Cardiac muscle cell (in vitro differentiated cells and primary cell): ENCODE measurements at regions not wholly inside any gene's neighbourhood (a gene's known extent, or its start where the extent isn't known, plus 50 kb on each side); places are given as distances from the start of the nearest gene placed in this dataset.

ENCODE experiments used
- DNase-seq, 2 donors: peaks; one replicate each; pipeline versions ENCODE4 v3.0.0 to v3.0.0-alpha.2; 2010 to 2017; ENCODE audit warnings: low read depth in 1 of 2, low spot score in 1 of 2
- H3K27ac ChIP-seq: fragments of 200-600 bp; sonication (generic); 2 replicates; pipeline ENCODE4 v1.5.1; 2016
- H3K27me3 ChIP-seq: fragments of 200-600 bp; sonication (generic); 2 replicates; pipeline ENCODE4 v1.6.0; 2016; ENCODE audit warnings: control low read depth
- H3K36me3 ChIP-seq: fragments of 200-600 bp; sonication (generic); 2 replicates; pipeline ENCODE4 v1.5.1; 2016; ENCODE audit warnings: control low read depth
- H3K4me1 ChIP-seq: fragments of 200-600 bp; sonication (generic); 2 replicates; pipeline ENCODE4 v1.8.1; 2017; ENCODE audit warnings: low read depth, mild to moderate bottlenecking, mixed run types
- H3K4me3 ChIP-seq: fragments of 200-600 bp; sonication (generic); 2 replicates; pipeline ENCODE4 v1.5.1; 2016; ENCODE audit warnings: mild to moderate bottlenecking
- H3K9me3 ChIP-seq: fragments of 200-600 bp; sonication (generic); 2 replicates; pipeline ENCODE4 v1.5.1; 2017; ENCODE audit warnings: low read depth, mild to moderate bottlenecking, control low read depth
- CTCF ChIP-seq: IDR thresholded peaks from 2 replicates; pipeline ENCODE4 v1.5.1; 2012; ENCODE audit warnings: low read depth, mild to moderate bottlenecking, low read length

GRCh38 chr7:50213622-50214017 lies 90.9 kb upstream of the IKZF1 start:
- TF ChIP-seq CTCF: no peak
- DNase-seq: no peak
- no peaks in the 10 kb centered on the region for H3K4me1 ChIP-seq
- H3K27me3 ChIP-seq: no peaks in the 10 kb centered on the region
- no peak overlapping the region for H3K4me3 ChIP-seq
- no peaks in the 10 kb centered on the region for H3K36me3 ChIP-seq
- no peaks in the 10 kb centered on the region for H3K9me3 ChIP-seq
- H3K27ac ChIP-seq: no peak overlapping the region

GRCh38 chr7:50212666-50213621 lies 91.6 kb upstream of the IKZF1 start:
- H3K9me3 ChIP-seq: no peaks in the 10 kb centered on the region
- no peak for DNase-seq
- TF ChIP-seq CTCF: no peak

GRCh38 chr7:50212016-50212325 lies 92.5 kb upstream of the IKZF1 start:
- Histone ChIP-seq H3K27me3 (no peaks in the 10 kb centered on the region), H3K9me3 (no peaks in the 10 kb centered on the region), H3K4me3 (no peak overlapping the region), H3K36me3 (no peaks in the 10 kb centered on the region), H3K27ac (no peak overlapping the region), H3K4me1 (no peaks in the 10 kb centered on the region)
- no peak for DNase-seq
- no peak for TF ChIP-seq CTCF

More at GRCh38 chr7:50212666-50213621, 91.6 kb upstream of the IKZF1 start:
- no peaks in the 10 kb centered on the region for H3K4me1 ChIP-seq
- H3K27ac ChIP-seq: no peak overlapping the region
- H3K36me3 ChIP-seq: no peaks in the 10 kb centered on the region
- H3K27me3 ChIP-seq: no peaks in the 10 kb centered on the region
- no peak overlapping the region for H3K4me3 ChIP-seq

- no peak for TF ChIP-seq CTCF
- Histone ChIP-seq H3K4me3 (no peak overlapping the region), H3K27me3 (no peaks in the 10 kb centered on the region), H3K36me3 (no peaks in the 10 kb centered on the region), H3K27ac (no peak overlapping the region), H3K9me3 (no peaks in the 10 kb centered on the region), H3K4me1 (no peaks in the 10 kb centered on the region)
- DNase-seq: no peak
These were observed 93.1 kb upstream of the IKZF1 start for GRCh38 chr7:50211130-50212015.

- H3K27me3 ChIP-seq: no peaks in the 10 kb centered on the region
- H3K9me3 ChIP-seq: no peaks in the 10 kb centered on the region
- H3K4me3 ChIP-seq: no peak overlapping the region
- no peaks in the 10 kb centered on the region for H3K4me1 ChIP-seq
- DNase-seq: no peak
- TF ChIP-seq CTCF: no peak
- H3K27ac ChIP-seq: no peak overlapping the region
- no peaks in the 10 kb centered on the region for H3K36me3 ChIP-seq
These were observed 93.8 kb upstream of the IKZF1 start for GRCh38 chr7:50210706-50211115.
